HG03439 (cell line): ENCODE measurements at regions not wholly inside any gene's neighbourhood (a gene's known extent, or its start where the extent isn't known, plus 50 kb on each side); places are given as distances from the start of the nearest gene placed in this dataset.
A peak's percentile ranks its signal among the peaks of the same experiment; 100 is the strongest.

Experiments
- ATAC-seq: cut with Tn5 transposase; IDR thresholded peaks from one replicate; pipeline ENCODE4 v1.9.1; 2021; ENCODE audit warnings: mild to moderate bottlenecking, moderate library complexity; ENCODE audit not compliant: unreplicated experiment

GRCh38 chr5:89380635-89381034, 497.7 kb upstream of the MEF2C start:
- no peak for ATAC-seq

DNA sequence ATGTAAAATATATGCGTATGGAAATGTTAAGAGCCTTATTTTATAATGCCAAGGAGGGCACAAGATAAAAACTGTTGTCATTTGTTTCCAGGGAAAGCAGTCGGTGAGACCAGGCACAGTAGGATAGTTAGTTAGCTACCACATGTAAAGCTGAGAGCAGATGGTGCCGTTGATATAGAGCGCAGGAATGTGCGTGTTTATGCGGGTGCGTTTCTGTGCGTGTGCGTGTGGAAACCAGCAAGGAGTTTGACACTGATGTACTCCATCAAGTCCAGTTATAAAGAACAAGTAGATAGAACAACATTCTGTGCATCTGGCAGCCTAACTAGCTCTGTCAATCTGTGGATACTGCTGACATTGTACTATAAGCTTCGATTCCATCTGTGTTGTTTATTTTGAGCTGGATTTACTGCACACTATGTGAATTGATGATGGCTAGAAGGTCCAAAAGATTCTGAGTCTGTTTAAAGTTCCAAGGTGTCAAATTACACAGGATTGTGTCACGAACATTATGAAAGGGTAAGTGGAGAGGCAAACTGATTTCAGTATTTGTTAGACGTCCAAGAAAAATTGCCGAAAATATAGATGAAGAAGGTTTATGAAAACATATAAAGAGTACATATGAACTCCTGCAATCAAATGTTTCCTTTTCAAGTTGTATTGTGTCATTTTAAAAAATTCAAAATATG, 494.9 kb upstream of the MEF2C start:
- ATAC-seq = no peak

DNA sequence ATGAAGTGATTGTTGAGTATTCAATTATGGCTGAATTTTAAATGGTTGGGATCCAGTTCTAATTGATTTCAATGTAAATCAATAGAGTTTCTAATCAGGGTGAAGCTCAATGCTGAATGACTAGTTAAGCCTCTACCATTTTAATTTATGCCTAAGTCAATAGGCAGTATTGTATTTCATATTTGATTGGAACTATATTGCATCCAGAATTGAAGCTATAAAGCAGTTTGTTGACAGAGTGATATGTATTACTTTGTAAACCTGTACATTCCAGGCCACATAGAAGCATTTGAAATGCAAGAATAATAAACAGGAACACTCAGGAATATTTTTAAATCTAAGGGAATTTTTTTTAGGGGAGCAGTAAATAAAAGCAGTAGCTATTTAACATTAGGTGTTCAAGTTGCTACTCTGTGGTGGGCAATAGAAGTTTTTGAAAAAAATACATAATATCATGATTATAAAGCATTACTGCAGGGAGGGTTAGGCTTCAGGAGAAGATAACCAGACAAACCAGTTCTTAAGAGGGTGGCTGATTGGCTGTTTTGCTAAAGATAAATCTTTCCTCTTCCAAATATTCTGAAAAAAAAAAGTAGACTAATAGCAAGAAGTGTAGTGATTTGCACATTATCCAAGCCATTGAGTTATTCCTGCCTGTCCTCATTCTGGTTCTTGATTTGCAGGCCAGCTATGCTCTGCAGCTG, 492.0 kb upstream of the MEF2C start:
- no peak for ATAC-seq

DNA sequence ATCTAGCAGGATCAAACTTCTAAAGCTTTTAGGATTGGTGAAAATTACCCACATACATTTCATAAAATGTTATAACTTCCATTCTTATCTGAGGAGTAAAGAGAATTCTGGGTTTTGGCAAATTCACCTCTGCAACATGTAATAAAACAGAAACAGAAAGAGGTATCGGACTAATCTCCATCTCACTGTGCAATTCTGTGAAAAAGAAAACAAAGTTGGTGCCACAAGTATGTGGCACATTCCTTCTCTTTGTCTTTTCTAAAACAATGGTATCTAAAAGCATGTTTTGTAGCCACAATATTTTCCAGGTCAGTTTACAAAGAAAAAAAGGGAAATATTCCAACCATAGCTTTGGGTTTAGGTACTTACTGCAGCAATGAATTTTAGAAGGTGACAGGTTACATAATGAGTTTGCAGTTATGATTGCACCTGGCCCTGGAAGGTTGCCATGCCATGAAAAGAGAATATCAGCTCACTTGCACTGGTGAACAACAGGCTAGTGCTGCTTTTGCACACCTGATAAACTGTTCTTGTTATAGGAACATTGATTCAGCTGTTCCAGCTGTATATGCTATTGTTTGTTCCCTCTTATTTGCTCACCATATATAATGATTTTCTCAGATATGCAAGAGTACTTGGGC, 491.3 kb upstream of the MEF2C start:
- ATAC-seq = peak; percentile 67

GRCh38 chr5:89372176-89372575, 489.2 kb upstream of the MEF2C start:
- ATAC-seq = no peak

GRCh38 chr5:89371646-89372045, 488.7 kb upstream of the MEF2C start:
- no peak for ATAC-seq

DNA sequence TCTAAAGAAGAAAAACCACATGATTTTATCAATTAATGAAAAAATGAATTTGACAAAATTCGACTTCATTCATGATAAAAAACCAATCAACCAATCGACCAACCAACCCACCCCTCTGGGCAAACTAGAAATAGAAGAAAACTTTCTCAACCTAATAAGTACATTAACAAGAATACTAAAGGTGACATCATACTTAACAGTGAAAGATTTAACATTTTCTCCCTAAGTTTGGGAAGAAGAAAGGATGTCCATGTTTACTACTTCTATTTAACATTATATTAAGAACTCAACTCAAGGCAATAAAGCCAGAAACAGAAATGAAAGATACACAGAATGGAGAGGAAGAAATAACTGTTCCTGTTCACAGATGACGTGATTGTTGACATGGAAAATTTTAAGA, 476.1 kb upstream of the MEF2C start:
- ATAC-seq = no peak

DNA sequence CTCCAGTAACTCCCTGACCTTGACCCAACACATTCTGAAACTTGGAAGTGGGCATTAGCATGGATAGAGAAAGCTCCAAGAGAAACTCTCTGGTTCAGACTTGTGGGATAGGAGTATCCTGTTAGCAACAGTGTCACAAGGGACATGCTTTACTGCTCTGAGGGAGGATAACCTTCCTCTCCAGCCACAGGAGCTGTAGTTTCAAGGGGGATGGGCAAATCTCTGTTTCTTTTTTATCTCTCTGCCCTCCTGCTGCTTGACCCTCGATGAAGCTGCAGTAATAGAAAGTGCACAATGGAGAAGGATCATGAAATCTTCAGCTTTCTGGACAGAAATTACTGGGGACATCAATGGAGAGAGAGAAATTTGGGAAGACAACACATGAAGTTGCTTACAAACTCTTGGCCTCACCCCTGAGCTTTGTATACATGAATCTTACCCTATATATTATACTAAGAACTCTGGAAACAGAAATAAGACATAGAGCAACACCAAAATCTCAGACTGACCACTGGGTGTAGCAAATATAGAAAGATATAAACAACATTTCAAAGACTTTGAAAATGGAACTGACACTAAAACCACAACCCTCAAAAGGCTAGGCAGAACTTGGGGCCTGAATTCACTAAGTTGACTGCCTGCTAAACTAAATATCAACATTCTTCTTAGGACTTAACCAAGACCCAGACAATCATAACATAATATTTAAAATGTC, 471.0 kb upstream of the MEF2C start:
- ATAC-seq = peak; percentile 60

GRCh38 chr5:89351975-89352374, 469.0 kb upstream of the MEF2C start:
- no peak for ATAC-seq

DNA sequence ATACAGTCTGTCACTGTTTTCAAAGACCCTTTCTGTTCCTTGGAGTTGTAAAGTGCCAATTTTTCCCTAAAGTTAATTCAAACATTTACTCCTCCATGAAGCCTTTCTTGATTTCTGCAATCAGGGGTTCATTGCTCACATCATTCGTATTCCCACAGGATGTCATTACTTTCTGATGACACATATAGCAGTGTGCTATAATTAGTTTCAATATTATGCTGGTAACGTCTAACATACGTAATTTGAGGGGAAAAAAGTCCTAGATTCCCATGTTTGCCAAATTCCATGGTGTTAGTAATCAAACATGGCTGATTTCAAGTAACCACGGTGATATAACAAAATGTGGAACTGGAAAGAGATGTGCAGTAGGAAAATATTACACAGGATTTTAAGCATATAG, 468.2 kb upstream of the MEF2C start:
- ATAC-seq = no peak

DNA sequence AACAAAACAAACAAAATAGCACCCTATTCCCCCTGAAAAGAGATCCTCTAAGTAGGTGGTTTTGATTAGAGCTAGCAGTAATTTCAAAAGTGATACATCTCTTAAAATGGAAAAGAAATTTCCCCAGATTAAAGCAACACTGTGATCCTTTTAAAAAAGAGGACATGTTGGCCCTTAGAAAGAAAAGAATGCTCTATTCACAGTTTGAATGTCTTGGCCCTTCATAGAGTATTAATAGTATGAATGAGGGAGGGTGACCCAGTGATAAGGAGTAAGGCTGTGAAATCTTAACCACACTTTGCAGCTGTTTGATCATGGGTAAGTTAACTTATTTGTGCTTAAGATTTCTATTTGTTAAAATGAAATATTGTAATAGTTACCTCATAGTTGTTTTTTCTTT, 467.7 kb upstream of the MEF2C start:
- no peak for ATAC-seq

DNA sequence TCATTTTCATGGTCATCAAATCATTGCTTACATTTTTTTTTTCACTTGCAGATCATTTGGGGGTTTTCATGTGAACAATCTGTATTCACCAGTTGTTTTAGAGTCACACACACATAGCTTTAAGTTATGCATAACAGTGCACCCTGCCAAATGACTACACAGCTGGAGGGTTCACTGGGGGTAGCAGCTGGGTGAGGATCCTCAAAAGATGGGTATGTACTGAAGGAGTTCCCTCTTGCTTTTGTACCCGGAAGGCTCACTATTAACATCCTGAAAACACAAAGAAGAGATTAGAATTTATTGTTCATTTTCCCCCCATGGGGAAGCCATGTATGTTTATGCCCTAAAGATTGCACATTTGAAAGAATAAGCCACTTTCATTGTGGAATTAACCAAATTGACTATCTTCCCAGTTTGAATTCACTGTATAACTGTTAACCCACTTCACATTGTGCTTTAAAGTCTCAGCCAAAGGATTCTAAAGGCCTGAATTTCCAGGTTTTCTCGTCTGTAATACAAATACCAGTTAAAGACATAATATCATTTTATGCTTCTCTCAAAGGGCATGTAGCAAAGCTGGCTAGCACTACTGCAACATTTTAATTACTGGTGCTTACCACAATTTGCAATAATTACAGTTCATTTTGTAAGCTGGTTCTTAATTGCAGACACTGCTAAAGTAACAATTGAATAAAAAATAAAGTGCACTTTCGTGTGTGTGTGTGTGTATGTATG, 466.4 kb upstream of the MEF2C start:
- no peak for ATAC-seq

DNA sequence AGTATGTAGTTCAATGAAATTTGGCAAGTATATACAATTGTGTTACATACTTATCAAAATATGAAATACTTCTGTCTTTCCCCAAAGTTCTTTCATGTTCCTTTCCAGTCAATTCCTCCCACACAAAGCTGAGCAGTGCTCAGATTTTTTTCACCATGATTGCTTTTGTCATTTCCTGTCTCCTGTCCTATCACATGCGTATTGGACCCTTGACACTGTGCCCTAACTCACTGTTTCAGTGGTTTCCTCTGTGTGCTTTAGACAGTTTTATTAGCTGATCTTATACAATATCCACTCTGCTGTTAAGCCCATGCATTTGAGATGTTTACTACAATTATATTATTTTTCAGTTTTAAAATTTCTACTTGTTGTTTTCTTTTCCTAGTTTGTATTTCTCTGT, 463.6 kb upstream of the MEF2C start:
- no peak for ATAC-seq

DNA sequence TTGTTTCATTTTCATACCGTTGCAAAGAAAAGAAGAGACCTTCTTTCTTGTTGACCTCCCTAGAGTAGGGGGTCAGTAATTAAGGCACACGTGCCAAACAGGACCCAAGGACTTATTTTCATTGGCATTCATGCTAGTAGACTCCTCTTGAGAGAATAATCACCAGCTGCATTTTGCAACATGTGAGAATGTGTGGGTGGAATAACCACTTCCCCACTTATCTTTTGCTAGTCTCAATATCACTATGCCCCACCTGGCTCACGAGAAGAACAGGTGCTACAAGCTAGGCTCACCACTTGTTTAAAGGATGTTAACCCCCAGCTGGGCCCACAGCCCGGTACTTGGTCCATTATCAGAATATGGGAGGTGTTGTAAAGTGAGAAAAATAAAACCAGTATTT, 460.7 kb upstream of the MEF2C start:
- peak; percentile 92 for ATAC-seq

- peak; percentile 38 for ATAC-seq
Observed at GRCh38 chr5:89342106-89342876, 459.3 kb upstream of the MEF2C start.

DNA sequence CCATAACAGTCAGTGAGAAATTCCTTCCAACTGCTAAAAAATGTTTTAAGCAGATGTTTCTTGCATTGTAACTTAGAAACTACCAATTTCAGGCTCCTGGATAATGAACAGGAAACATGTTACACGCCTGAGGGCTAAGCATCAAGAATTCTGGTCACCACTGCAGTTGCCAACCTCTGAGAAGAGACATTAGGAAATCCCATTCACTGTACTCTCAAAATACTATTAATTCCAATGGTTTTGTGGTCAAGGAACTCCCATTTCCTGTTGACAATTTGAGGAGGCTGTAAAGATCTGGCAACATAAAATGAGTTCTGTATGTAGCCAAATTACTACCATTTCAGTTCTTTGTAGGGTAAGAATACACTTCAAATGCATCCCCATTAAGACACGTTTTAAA, 456.0 kb upstream of the MEF2C start:
- no peak for ATAC-seq

DNA sequence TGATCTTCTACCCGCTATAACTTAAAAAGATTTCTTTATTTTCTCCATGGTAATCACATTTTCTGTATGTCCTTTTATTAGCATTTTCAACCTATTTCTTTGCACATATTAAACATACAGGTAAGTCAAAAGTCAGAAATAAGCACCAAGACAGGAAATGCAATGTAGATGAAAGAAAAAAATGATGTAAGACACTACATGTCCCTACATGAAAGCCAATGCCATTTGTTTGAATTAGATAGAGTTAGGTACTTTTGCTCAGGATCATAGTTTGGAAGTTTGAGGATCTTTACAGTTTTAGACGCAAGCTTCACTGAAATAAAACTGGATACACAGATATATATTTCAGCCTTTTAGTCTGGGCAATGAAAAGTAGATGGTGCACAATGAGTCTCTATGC, 453.1 kb upstream of the MEF2C start:
- ATAC-seq = no peak

DNA sequence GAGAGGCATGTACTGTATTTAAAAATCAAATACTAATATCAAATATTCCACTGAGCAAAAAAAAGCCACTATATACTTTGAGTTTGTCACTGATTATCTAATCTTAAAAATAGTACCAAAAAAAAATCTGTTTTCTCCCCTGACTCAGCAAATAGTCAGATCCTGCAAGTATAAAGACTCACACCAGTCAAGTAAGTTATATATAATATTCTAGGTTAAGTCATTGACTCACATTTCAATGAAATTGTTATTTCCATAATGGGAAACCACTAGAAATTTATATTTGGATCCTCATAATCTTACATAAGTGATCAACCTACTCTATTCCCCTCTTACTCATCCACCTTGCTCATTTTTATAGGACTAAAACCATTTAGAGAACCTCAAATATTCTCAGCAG, 447.2 kb upstream of the MEF2C start:
- ATAC-seq = no peak

DNA sequence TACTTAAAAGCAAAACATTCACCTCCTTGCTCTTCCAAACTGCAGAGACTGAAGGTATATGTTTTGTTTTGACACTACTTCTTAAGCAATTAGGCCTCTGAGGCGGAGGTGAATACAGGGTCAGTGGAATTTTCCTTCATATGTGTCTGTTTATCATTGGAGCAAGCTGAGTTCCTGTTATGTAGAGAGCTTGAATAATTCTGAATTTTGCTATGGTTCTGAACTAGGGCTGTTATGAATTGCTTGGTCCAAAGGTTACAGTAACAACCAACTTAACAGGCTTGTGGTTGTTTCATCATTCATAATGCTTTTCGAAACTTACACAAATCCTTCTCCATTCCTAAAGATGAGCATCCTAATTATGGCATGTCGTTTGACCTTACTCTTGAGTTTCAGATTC, 444.6 kb upstream of the MEF2C start:
- no peak for ATAC-seq

GRCh38 chr5:89324990-89325389, 442.0 kb upstream of the MEF2C start:
- no peak for ATAC-seq
